T-cell (primary cell): ENCODE measurements at regions not wholly inside any gene's neighbourhood (a gene's known extent, or its start where the extent isn't known, plus 50 kb on each side); places are given as distances from the start of the nearest gene placed in this dataset.

ENCODE experiments used
- ATAC-seq, 4 experiments: fragments of 200-7000 bp in 3 of 4; fragments of 150-1000 bp in 1 of 4; cut with Tn5 transposase; replicated peaks in 1 of 4; 1 replicate in 3 of 4; 2 replicates in 1 of 4; pipeline ENCODE4 v1.10.0; 2021; ENCODE audit warnings: moderate library complexity in 3 of 4, mild to moderate bottlenecking in 2 of 4, moderate number of reproducible peaks in 1 of 4
- CTCF ChIA-PET, 2 donors: fragments of 300-600 bp; sonication (Branson Sonifier 250); formaldehyde crosslinking; loops; one replicate each; lab custom pipeline; 2022; ENCODE audit warnings: antibody characterized with exemption in 2 of 2; lab: Charles Lee
- POLR2A ChIA-PET, 2 donors: fragments of 300-600 bp; sonication (Branson Sonifier 250); formaldehyde crosslinking; loops; one replicate each; lab custom pipeline; 2022; ENCODE audit warnings: antibody characterized with exemption in 2 of 2; lab: Charles Lee
- DNase-seq, 35 experiments: peaks; one replicate each; pipeline versions ENCODE4 v3.0.0 to v3.0.0-alpha.2; 2013 to 2023
- H3K27ac ChIP-seq: one replicate; pipeline ENCODE4 v1.5.1; 2013; ENCODE audit warnings: low read length
- H3K27me3 ChIP-seq, 2 experiments: replicated peaks in 1 of 2; 1 replicate in 1 of 2; 2 replicates in 1 of 2; pipeline versions ENCODE4 v1.6.1 to v1.7.0; 2013; ENCODE audit warnings: low read length in 1 of 2, mixed read lengths in 1 of 2; ENCODE audit not compliant: control insufficient read depth in 2 of 2, insufficient read depth in 2 of 2; ENCODE audit errors: extremely low read depth in 1 of 2
- H3K36me3 ChIP-seq, 2 donors: 1 replicate in 1 of 2; 2 replicates in 1 of 2; pipeline versions ENCODE4 v1.6.1 to v1.7.0; 2013; ENCODE audit warnings: low read length in 1 of 2; ENCODE audit not compliant: control insufficient read depth in 2 of 2, insufficient read depth in 1 of 2; ENCODE audit errors: extremely low read depth in 1 of 2
- H3K4me1 ChIP-seq, 2 experiments: 1 replicate in 1 of 2; 2 replicates in 1 of 2; pipeline versions ENCODE4 v1.6.1 to v1.7.0; 2013; ENCODE audit warnings: low read length in 2 of 2, mixed read lengths in 1 of 2; ENCODE audit not compliant: insufficient read depth in 2 of 2, control insufficient read depth in 1 of 2; ENCODE audit errors: extremely low read depth in 1 of 2
- H3K4me3 ChIP-seq, 2 donors: 1 replicate in 1 of 2; 2 replicates in 1 of 2; pipeline versions ENCODE4 v1.5.1 to v1.7.0; 2013; ENCODE audit warnings: mild to moderate bottlenecking in 2 of 2, low read length in 1 of 2, moderate library complexity in 1 of 2; ENCODE audit not compliant: control insufficient read depth in 1 of 2; ENCODE audit errors: extremely low read depth in 1 of 2
- H3K9me3 ChIP-seq: 2 replicates; pipeline ENCODE4 v1.7.0; 2013
- H3K27ac Mint-ChIP-seq, 2 donors: one replicate each; pipeline ENCODE4 v1.8.0; 2020 to 2021; ENCODE audit warnings: mild to moderate bottlenecking in 2 of 2, mixed read lengths in 2 of 2
- H3K27me3 Mint-ChIP-seq, 2 donors: one replicate each; pipeline ENCODE4 v1.8.0; 2021 to 2022; ENCODE audit warnings: mixed read lengths in 2 of 2
- H3K36me3 Mint-ChIP-seq: one replicate; pipeline ENCODE4 v1.8.0; 2021; ENCODE audit warnings: mixed read lengths
- H3K4me1 Mint-ChIP-seq, 3 donors: one replicate each; pipeline ENCODE4 v1.8.0; 2020 to 2022; ENCODE audit warnings: mixed read lengths in 3 of 3, mild to moderate bottlenecking in 1 of 3
- H3K4me3 Mint-ChIP-seq, 3 donors: one replicate each; pipeline ENCODE4 v1.8.0; 2020 to 2022; ENCODE audit warnings: mild to moderate bottlenecking in 3 of 3, mixed read lengths in 3 of 3, moderate library complexity in 3 of 3
- H3K9me3 Mint-ChIP-seq, 3 donors: one replicate each; pipeline ENCODE4 v1.8.0; 2020 to 2022; ENCODE audit warnings: mixed read lengths in 3 of 3
- WGBS: methylation state at CpG from one replicate; pipeline ENCODE4 v1.1.5; 2013; ENCODE audit warnings: missing lambda C conversion rate; ENCODE audit not compliant: insufficient coverage; 5-methylcytosine and 5-hydroxymethylcytosine counted together

DNA sequence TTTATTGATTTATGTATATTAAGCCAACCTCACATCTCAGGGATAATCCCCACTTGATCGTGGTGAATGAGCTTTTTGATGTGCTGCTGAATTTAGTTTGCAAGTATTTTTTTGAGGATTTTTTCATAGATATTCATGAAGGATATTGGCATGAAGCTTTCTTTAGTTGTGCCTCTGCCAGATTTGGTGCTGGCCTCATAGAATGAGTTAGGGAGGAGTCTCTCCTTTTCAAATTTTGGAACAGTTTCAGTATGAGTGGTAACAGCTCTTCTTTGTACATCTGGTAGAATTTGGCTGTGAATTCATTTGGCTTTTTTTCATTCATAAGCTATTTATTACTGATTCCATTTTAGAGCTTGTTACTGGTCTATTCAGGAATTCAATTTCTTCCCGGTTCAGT is 197.2 kb upstream of the NDST4 start:
- Mint-ChIP-seq H3K27ac (no peak overlapping the region), H3K27me3 (no peaks in the 10 kb centered on the region), H3K4me1 (no peaks in the 10 kb centered on the region), H3K4me3 (no peak overlapping the region), H3K36me3 (no peaks in the 10 kb centered on the region), H3K9me3 (no peaks in the 10 kb centered on the region)
- H3K4me3 ChIP-seq = no peak overlapping the region
- DNase-seq (no peak), ATAC-seq (no peak)
- ChIA-PET POLR2A (no interaction called here), CTCF (no interaction called here)
- no CpG with 5 or more reads among the region's 2 CpGs for WGBS
- no peaks in the 10 kb centered on the region for H3K27me3 ChIP-seq
- H3K36me3 ChIP-seq = no peaks in the 10 kb centered on the region
- H3K4me1 ChIP-seq = no peaks in the 10 kb centered on the region
- no peaks in the 10 kb centered on the region for H3K9me3 ChIP-seq
- H3K27ac ChIP-seq = no peak overlapping the region

- Histone ChIP-seq H3K4me3 (no peak overlapping the region), H3K9me3 (no peaks in the 10 kb centered on the region), H3K27me3 (no peaks in the 10 kb centered on the region), H3K36me3 (no peaks in the 10 kb centered on the region), H3K27ac (no peak overlapping the region), H3K4me1 (no peaks in the 10 kb centered on the region)
- Mint-ChIP-seq H3K27ac (no peak overlapping the region), H3K27me3 (no peaks in the 10 kb centered on the region), H3K9me3 (no peaks in the 10 kb centered on the region), H3K4me3 (no peak overlapping the region), H3K4me1 (peaks cover 0 to 4% (median 0%) of the 10 kb centered on the region in 3 donors), H3K36me3 (no peaks in the 10 kb centered on the region)
- ATAC-seq (no peak), DNase-seq (no peak)
- no CpG with 5 or more reads among the region's 1 CpG for WGBS
- POLR2A ChIA-PET = no interaction called here
- CTCF ChIA-PET = no interaction called here
Measured at GRCh38 chr4:115294717-115295116, 181.3 kb upstream of the NDST4 start.

GRCh38 chr4:115293093-115293462 is 179.7 kb upstream of the NDST4 start:
- no peak overlapping the region for H3K27ac Mint-ChIP-seq

GRCh38 chr4:115292320-115293092 is 179.1 kb upstream of the NDST4 start:
- DNase-seq = no peak
- no peak overlapping the region for H3K4me3 Mint-ChIP-seq
- ChIA-PET POLR2A (interaction anchor here in 1 of 2 donors (0.5 kb wide), 1 partner anchor 76 kb away, joined by 3 read pairs; no protein-coding TSS in a partner anchor), CTCF (interaction anchor here in 1 of 2 donors (0.6 kb wide), 1 partner anchor 256 kb away, joined by 3 read pairs; no protein-coding TSS in a partner anchor)
- no peak overlapping the region for H3K27ac Mint-ChIP-seq
- H3K36me3 ChIP-seq = no peaks in the 10 kb centered on the region
- no peak for ATAC-seq
- no peaks in the 10 kb centered on the region for H3K27me3 Mint-ChIP-seq
- no peaks in the 10 kb centered on the region for H3K27me3 ChIP-seq
- no CpG with 5 or more reads among the region's 2 CpGs for WGBS
- H3K36me3 Mint-ChIP-seq = no peaks in the 10 kb centered on the region
- peaks cover 0 to 4% (median 0%) of the 10 kb centered on the region in 3 donors for H3K4me1 Mint-ChIP-seq
- no peaks in the 10 kb centered on the region for H3K4me1 ChIP-seq
- no peak overlapping the region for H3K27ac ChIP-seq
- H3K9me3 ChIP-seq = no peaks in the 10 kb centered on the region
- no peak overlapping the region for H3K4me3 ChIP-seq
- H3K9me3 Mint-ChIP-seq = no peaks in the 10 kb centered on the region

More at GRCh38 chr4:115293093-115293462, 179.7 kb upstream of the NDST4 start:
- H3K4me1 ChIP-seq = no peaks in the 10 kb centered on the region
- Mint-ChIP-seq H3K9me3 (no peaks in the 10 kb centered on the region), H3K4me1 (peaks cover 0 to 4% (median 0%) of the 10 kb centered on the region in 3 donors), H3K27me3 (no peaks in the 10 kb centered on the region), H3K36me3 (no peaks in the 10 kb centered on the region), H3K4me3 (no peak overlapping the region)
- ChIA-PET CTCF (no interaction called here), POLR2A (interaction anchor here in 1 of 2 donors (0.5 kb wide), 1 partner anchor 77 kb away, joined by 3 read pairs; no protein-coding TSS in a partner anchor)
- no peaks in the 10 kb centered on the region for H3K27me3 ChIP-seq
- H3K9me3 ChIP-seq = no peaks in the 10 kb centered on the region
- no peaks in the 10 kb centered on the region for H3K36me3 ChIP-seq
- whole genome bisulfite sequencing = no CpG with 5 or more reads among the region's 1 CpG
- DNase-seq (no peak), ATAC-seq (no peak)
- H3K4me3 ChIP-seq = no peak overlapping the region
- H3K27ac ChIP-seq = no peak overlapping the region

DNA sequence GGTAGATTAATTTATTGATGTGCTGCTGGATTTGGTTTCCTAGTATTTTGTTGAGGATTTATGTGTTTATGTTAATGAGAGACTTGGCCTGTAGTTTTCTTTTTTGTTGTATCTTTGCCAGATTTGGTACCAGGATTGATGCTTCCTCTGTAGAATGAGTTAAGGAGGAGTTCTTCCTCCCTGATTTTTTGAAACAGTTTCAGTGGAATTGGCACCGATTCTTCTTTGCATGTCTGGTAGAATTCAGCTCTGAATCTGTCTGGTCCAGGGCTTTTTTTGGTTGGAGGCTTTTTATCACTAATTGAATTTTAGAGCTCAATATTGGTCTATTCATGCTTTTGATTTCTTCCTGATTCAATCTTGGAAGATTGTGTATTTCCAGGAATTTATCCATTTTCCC is 174.0 kb upstream of the NDST4 start:
- ATAC-seq (no peak), DNase-seq (no peak)
- Histone ChIP-seq H3K27ac (no peak overlapping the region), H3K4me1 (no peaks in the 10 kb centered on the region), H3K9me3 (no peaks in the 10 kb centered on the region), H3K4me3 (no peak overlapping the region), H3K27me3 (no peaks in the 10 kb centered on the region), H3K36me3 (no peaks in the 10 kb centered on the region)
- WGBS = no CpG with 5 or more reads among the region's 1 CpG
- Mint-ChIP-seq H3K36me3 (no peaks in the 10 kb centered on the region), H3K27ac (no peak overlapping the region), H3K4me1 (peaks cover 0 to 2% (median 0%) of the 10 kb centered on the region in 3 donors), H3K9me3 (no peaks in the 10 kb centered on the region), H3K4me3 (no peak overlapping the region), H3K27me3 (no peaks in the 10 kb centered on the region)
- ChIA-PET POLR2A (no interaction called here), CTCF (no interaction called here)

- H3K27ac Mint-ChIP-seq = no peak overlapping the region
- H3K27me3 Mint-ChIP-seq = no peaks in the 10 kb centered on the region
- Histone ChIP-seq H3K4me1 (peaks cover 2 to 3% of the 10 kb centered on the region in 2 experiments), H3K36me3 (no peaks in the 10 kb centered on the region), H3K27me3 (no peaks in the 10 kb centered on the region), H3K9me3 (no peaks in the 10 kb centered on the region), H3K27ac (no peak overlapping the region), H3K4me3 (no peak overlapping the region)
- H3K4me1 Mint-ChIP-seq = peaks cover 0 to 6% (median 6%) of the 10 kb centered on the region in 3 donors
- CTCF ChIA-PET = no interaction called here
- POLR2A ChIA-PET = no interaction called here
- ATAC-seq (no peak), DNase-seq (no peak)
- H3K36me3 Mint-ChIP-seq = no peaks in the 10 kb centered on the region
- H3K9me3 Mint-ChIP-seq = no peaks in the 10 kb centered on the region
- WGBS = no CpG with 5 or more reads among the region's 2 CpGs
- H3K4me3 Mint-ChIP-seq = no peak overlapping the region
Measured at GRCh38 chr4:115279330-115279729, 165.9 kb upstream of the NDST4 start.
